ENCODE measurements at regions not wholly inside any gene's neighbourhood (a gene's known extent, or its start where the extent isn't known, plus 50 kb on each side); places are given as distances from the start of the nearest gene placed in this dataset.
"Not testable (repeated sequence)": the region's sequence is repeated elsewhere in the genome, so short reads cannot be mapped to it uniquely, and the experiment has no call there.

GRCh38 chr3:127418560-127419147, 130.8 kb upstream of the PRR20G start:
- DNase-seq (ENCODE audit: low read depth), result no peak
- H3K4me3 ChIP-seq (ENCODE audit: low read depth, low read length), result no peak overlapping the region
- TF ChIP-seq POLR2A (IDR thresholded peaks at IDR 0.05; ENCODE audit: extremely low read depth, insufficient read length) (no peak), CTCF (IDR thresholded peaks at IDR 0.05; ENCODE audit: low read depth, low read length) (no peak), MYC (IDR thresholded peaks at IDR 0.05; ENCODE audit: low read depth, low read length) (no peak)

- no peak overlapping the region for H3K4me3 ChIP-seq (ENCODE audit: low read depth, low read length)
- TF ChIP-seq POLR2A (IDR thresholded peaks at IDR 0.05; ENCODE audit: extremely low read depth, insufficient read length), result no peak
- no peak for TF ChIP-seq MAX (IDR thresholded peaks at IDR 0.05; ENCODE audit: low read depth, low read length)
- no peak for TF ChIP-seq CTCF (IDR thresholded peaks at IDR 0.05; ENCODE audit: low read depth, low read length)
- TF ChIP-seq MYC (IDR thresholded peaks at IDR 0.05; ENCODE audit: low read depth, low read length), result no peak
These were observed 130.1 kb upstream of the PRR20G start for GRCh38 chr3:127417709-127418559.

GRCh38 chr3:127413871-127414270, 126.0 kb upstream of the PRR20G start:
- TF ChIP-seq MAX (IDR thresholded peaks at IDR 0.05; ENCODE audit: low read depth, low read length) (no peak), POLR2A (IDR thresholded peaks at IDR 0.05; ENCODE audit: extremely low read depth, insufficient read length) (no peak), CTCF (IDR thresholded peaks at IDR 0.05; ENCODE audit: low read depth, low read length) (no peak), MYC (IDR thresholded peaks at IDR 0.05; ENCODE audit: low read depth, low read length) (no peak)
- DNase-seq (ENCODE audit: low read depth), result no peak
- H3K4me3 ChIP-seq (ENCODE audit: low read depth, low read length), result no peak overlapping the region

More at GRCh38 chr3:127417709-127418559, 130.1 kb upstream of the PRR20G start:
- DNase-seq (ENCODE audit: low read depth), result no peak

GRCh38 chr3:127413318-127413673, 125.5 kb upstream of the PRR20G start:
- TF ChIP-seq CTCF (IDR thresholded peaks at IDR 0.05; ENCODE audit: low read depth, low read length) (no peak), POLR2A (IDR thresholded peaks at IDR 0.05; ENCODE audit: extremely low read depth, insufficient read length) (no peak), MAX (IDR thresholded peaks at IDR 0.05; ENCODE audit: low read depth, low read length) (no peak), MYC (IDR thresholded peaks at IDR 0.05; ENCODE audit: low read depth, low read length) (no peak)
- H3K4me3 ChIP-seq (ENCODE audit: low read depth, low read length), result no peak overlapping the region
- no peak for DNase-seq (ENCODE audit: low read depth)

GRCh38 chr3:127412578-127413317, 124.9 kb upstream of the PRR20G start:
- no peak for TF ChIP-seq MAX (IDR thresholded peaks at IDR 0.05; ENCODE audit: low read depth, low read length)
- no peak for TF ChIP-seq POLR2A (IDR thresholded peaks at IDR 0.05; ENCODE audit: extremely low read depth, insufficient read length)
- no peak for TF ChIP-seq CTCF (IDR thresholded peaks at IDR 0.05; ENCODE audit: low read depth, low read length)
- no peak for TF ChIP-seq MYC (IDR thresholded peaks at IDR 0.05; ENCODE audit: low read depth, low read length)
- no peak for DNase-seq (ENCODE audit: low read depth)
- H3K4me3 ChIP-seq (ENCODE audit: low read depth, low read length), result no peak overlapping the region

- not testable (repeated sequence) for H3K4me3 ChIP-seq (ENCODE audit: low read depth, low read length); DNase-seq (ENCODE audit: low read depth)
These were observed 124.0 kb upstream of the PRR20G start for GRCh38 chr3:127411875-127412274.

Data from NB4 (cell line).